ENCODE measurements at regions not wholly inside any gene's neighbourhood (a gene's known extent, or its start where the extent isn't known, plus 50 kb on each side); places are given as distances from the start of the nearest gene placed in this dataset.

DNA sequence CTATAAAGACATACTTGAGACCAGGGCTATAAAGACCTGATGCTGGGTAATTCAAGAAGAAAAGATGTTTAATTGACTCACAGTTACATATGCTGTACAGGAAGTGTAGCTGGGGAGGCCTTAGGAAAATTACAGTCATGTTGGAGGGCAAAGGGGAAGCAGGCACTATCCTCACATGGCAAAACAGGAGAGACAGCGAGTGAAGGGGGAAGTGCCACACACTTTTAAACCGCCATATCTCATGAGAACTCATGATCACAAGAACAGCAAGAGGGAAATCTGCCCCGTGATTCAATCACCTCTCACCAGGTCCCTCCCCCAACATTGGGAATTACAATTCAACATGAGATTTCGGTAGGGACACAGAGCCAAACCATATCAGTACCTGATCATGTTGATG is 89.9 kb upstream of the ADAMTSL1 start:
- no peak overlapping the region for H3K27ac ChIP-seq

DNA sequence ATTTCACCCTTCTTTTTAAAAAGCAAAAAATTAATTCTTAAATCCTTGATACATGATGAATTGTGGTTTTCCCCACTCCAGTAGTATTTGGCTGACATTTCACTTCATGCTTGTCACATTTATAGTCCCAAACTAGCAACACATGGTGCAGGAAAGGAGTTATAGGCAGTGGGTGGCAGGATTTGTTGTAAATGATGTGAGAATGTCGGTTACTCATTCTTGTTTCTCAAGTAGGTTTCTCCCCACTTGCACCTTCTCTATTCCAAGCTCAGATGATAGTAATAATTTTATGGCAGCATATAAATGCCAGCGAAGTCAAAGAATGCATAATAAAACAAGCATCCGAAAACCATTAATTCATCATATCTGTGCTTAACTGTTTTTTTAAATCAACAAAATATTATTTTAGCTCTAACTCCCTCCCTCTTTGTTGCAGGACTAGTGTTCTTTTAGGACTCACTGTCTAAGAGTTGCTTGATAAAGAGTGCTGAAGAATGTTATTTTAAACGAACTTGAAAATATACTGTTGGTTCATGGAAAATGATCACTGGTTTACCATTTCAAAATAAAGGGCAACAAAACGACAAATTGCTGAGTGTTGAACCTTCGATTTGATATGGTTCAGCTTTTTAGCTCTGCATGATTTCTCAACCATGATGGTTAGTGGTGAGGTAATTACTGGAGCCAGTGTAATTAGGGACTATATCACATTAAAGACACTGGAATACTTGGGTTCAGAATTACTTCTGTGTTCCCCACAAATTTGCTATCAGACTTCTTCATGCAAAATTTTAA is 88.1 kb upstream of the ADAMTSL1 start:
- TF ChIP-seq, protein P1, sequence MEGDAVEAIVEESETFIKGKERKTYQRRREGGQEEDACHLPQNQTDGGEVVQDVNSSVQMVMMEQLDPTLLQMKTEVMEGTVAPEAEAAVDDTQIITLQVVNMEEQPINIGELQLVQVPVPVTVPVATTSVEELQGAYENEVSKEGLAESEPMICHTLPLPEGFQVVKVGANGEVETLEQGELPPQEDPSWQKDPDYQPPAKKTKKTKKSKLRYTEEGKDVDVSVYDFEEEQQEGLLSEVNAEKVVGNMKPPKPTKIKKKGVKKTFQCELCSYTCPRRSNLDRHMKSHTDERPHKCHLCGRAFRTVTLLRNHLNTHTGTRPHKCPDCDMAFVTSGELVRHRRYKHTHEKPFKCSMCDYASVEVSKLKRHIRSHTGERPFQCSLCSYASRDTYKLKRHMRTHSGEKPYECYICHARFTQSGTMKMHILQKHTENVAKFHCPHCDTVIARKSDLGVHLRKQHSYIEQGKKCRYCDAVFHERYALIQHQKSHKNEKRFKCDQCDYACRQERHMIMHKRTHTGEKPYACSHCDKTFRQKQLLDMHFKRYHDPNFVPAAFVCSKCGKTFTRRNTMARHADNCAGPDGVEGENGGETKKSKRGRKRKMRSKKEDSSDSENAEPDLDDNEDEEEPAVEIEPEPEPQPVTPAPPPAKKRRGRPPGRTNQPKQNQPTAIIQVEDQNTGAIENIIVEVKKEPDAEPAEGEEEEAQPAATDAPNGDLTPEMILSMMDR (conservative IDR thresholded peaks at IDR 0.05) = no peak
- no peak for TF ChIP-seq ZFX (IDR thresholded peaks at IDR 0.05)
- no peak overlapping the region for H3K27ac ChIP-seq

More for the DNA sequence above, 89.9 kb upstream of the ADAMTSL1 start:
- TF ChIP-seq, protein P1 (conservative IDR thresholded peaks at IDR 0.05) = no peak
- no peak for TF ChIP-seq ZFX (IDR thresholded peaks at IDR 0.05)

DNA sequence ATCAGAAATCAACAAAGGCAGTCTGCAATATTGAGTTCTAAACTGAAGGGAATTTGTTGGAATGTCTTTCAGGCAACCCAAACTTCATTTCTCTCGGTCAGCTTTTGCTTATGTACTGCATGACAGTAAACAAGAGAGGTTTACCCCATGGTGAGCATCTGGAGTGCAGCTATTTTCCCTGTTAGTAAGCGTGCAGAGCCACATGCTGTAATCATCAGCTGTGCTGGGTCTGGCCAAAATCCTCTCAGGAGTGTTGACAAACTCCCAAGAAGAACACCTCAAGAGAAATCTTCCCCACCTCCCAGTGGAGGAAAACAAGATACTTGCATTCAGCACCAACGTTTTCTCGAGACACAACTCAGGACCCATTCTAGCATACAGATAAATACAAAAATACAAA is 83.6 kb upstream of the ADAMTSL1 start:
- H3K27ac ChIP-seq = no peak overlapping the region
- TF ChIP-seq, protein P1 (conservative IDR thresholded peaks at IDR 0.05) = no peak
- no peak for TF ChIP-seq ZFX (IDR thresholded peaks at IDR 0.05)

DNA sequence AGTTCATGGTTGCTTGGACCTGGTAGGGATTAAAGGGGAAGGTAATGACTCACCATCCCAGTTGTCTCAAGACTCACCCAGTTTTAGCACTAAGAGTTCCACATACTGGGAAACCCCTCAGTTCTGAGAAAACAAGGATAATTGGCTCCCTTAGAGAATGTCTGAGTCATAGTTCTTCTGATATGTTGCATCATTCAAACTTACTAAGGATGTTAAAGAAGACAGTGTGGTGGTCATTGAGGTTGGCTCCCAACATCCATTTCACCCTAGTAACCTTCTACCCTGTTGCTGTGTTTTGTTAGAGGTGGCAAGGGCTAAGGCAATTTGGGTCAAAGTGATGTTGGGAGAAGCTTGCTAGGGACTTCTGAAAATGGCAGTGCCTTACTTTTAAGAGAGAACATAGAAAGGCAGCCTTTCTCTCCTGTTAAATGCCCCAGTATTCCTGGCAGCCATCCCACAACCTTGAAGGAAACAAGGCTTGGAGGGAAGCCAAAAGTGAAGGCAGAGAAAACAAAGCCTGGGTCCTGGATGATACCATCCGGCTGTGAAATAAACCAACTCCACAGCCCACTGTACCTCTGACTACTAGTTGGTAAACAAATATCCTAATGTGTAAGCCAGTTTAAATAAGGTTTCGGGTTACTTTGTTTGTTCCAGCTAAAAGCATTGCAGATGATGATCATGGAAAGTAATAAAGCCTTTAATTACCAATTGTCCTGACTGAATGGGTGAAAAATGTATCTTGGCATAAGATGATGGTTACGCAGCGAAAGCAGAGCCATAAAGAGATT is 80.4 kb upstream of the ADAMTSL1 start:
- peak overlapping the region; percentile 73; the same call in 1 of the 2 replicates for H3K27ac ChIP-seq
- TF ChIP-seq ZFX (IDR thresholded peaks at IDR 0.05) = no peak
- TF ChIP-seq, protein P1 (conservative IDR thresholded peaks at IDR 0.05) = no peak

DNA sequence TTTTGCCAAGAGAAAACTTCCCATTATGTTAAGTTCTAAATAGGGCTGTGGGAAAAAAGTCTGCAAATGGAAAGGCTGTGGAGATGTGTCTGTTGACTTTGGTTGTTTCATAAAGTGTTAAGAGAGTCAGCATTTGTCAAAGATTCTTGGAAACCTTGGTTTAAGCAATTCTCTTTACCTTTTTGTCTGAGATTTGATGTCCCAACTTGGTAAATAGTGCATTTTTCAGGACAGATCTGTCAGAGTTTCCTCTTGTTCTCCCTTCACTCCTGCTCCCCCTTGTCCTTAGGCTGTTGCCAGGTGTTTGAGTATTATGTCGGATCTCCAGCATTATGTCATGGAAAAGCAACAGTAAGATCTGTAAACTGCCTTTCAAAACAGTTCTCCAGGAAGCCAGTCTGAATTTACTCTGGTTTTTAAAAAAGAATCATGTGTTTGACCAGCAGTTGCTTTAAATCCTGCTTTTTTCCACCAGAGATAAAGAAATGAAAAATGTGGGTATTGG is 79.1 kb upstream of the ADAMTSL1 start:
- TF ChIP-seq, protein P1 (conservative IDR thresholded peaks at IDR 0.05) = no peak
- TF ChIP-seq ZFX (IDR thresholded peaks at IDR 0.05) = no peak
- H3K27ac ChIP-seq = no peak overlapping the region

DNA sequence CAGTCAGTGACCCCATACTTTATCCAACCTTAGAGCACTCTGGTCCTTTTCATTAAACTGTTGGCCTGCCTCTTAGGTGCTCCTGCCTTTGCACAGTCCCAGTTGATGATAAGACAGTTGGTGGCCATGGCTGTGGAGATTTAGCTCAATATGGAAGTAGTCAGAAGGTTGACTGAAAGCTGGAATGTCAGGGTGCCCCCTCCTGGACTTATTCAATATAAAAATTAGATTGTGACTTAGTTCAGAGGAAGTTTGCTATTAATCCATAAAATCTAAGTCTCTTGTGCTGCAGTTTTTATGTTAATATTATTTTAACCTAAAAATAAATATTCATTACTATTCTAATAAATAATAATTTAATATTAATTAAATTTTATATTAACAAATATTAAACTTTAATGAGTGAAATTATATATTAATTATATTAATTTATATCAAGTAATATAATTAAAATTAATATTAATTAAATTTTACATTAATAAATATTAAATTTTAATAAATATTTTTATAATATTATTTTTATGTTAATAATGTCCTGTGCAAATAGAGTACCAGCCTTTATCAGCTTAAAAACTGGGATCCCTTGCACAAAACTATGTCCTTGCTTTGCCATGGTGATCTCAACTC is 77.7 kb upstream of the ADAMTSL1 start:
- H3K27ac ChIP-seq = no peak overlapping the region

More for the DNA sequence above, 77.7 kb upstream of the ADAMTSL1 start:
- TF ChIP-seq, protein P1 (conservative IDR thresholded peaks at IDR 0.05) = peak; percentile 28
- no peak for TF ChIP-seq ZFX (IDR thresholded peaks at IDR 0.05)

Data from C4-2B (cell line).